Astrocyte of the cerebellum (primary cell): ENCODE measurements at regions not wholly inside any gene's neighbourhood (a gene's known extent, or its start where the extent isn't known, plus 50 kb on each side); places are given as distances from the start of the nearest gene placed in this dataset.

ENCODE experiments used
- DNase-seq: peaks from one replicate; pipeline ENCODE4 v3.0.0-alpha.2; 2011; ENCODE audit warnings: low read depth
- H3K4me3 ChIP-seq: 2 replicates; pipeline ENCODE4 v1.5.1; 2011; ENCODE audit warnings: mild to moderate bottlenecking, low read depth, low read length, moderate library complexity
- in situ Hi-C: cut with HindIII; loops from 2 replicates; pipeline ENCODE4 v1.10.0; 2017; ENCODE audit warnings: low sequenced_read_pairs
- TF ChIP-seq, protein P1 (sequence below): IDR thresholded peaks from 2 replicates; pipeline ENCODE4 v1.5.1; 2012; ENCODE audit warnings: low read length, low read depth, moderate library complexity, mild to moderate bottlenecking; ENCODE audit errors: missing control alignments

DNA sequence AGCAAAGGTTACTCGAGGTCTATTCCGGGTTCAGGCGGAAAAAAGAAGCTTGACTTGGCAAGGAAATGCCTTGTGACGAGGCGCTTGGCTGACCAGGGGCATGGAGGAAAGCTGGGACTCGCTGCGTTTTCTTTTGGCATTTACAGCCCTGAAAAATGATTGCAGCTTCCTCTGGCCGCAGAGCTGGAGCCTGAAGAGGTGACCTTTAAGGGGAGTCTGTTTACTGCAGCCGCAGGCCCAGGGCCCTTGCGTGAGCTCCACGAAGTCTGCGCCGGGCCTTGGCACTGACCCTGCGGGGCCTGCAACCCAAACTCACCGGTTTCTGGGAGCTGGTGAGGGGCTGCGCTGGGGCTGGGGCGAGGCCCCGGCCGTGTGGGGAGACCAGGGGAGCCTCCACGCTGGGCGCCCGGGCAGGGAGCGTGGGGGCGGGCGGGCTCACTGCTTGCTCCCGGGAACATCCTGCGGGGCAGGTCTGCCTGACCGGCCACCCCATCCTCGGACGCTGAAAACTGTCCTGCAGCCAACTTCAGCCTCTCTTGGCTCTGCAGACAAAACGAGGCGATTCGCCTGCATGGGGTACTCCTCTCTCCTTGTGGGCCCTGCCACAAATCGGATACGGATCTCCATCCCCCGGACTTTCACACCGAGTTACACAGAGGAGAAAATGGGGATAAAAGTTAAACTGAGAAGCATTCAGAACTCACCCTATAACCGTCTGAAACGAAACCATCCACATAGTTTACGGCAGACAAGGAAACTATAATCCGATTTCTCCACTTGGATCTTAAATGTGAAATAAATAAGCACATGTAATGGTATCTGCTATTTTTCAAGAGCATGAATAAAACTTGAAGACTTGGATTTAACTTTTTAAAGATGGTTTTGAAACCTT, 206.3 kb upstream of the FOXF1 start:
- no peak overlapping the region for H3K4me3 ChIP-seq
- DNase-seq = no peak
- in situ Hi-C loops = no loop called here
- TF ChIP-seq, protein P1, sequence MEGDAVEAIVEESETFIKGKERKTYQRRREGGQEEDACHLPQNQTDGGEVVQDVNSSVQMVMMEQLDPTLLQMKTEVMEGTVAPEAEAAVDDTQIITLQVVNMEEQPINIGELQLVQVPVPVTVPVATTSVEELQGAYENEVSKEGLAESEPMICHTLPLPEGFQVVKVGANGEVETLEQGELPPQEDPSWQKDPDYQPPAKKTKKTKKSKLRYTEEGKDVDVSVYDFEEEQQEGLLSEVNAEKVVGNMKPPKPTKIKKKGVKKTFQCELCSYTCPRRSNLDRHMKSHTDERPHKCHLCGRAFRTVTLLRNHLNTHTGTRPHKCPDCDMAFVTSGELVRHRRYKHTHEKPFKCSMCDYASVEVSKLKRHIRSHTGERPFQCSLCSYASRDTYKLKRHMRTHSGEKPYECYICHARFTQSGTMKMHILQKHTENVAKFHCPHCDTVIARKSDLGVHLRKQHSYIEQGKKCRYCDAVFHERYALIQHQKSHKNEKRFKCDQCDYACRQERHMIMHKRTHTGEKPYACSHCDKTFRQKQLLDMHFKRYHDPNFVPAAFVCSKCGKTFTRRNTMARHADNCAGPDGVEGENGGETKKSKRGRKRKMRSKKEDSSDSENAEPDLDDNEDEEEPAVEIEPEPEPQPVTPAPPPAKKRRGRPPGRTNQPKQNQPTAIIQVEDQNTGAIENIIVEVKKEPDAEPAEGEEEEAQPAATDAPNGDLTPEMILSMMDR = no peak

DNA sequence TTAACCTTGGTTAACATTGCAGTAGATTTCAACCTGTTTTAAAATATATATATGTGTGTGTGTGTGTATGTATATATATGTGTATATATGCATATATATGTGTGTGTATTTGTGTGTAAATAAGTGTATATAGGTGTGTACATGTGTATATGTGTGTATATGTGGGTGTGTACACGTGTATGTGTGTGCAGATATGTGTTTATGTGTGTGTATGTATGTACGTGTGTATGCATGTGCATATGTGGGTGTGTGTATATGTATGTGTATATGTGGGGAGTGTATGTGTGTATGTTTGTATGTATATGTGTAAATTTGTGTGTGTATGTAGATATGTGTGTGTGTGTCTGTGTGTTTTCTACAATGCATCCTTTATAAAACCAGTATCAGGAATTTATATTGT, 205.5 kb upstream of the FOXF1 start:
- TF ChIP-seq, protein P1 = no peak
- in situ Hi-C loops = no loop called here
- H3K4me3 ChIP-seq = no peak overlapping the region
- no peak for DNase-seq

DNA sequence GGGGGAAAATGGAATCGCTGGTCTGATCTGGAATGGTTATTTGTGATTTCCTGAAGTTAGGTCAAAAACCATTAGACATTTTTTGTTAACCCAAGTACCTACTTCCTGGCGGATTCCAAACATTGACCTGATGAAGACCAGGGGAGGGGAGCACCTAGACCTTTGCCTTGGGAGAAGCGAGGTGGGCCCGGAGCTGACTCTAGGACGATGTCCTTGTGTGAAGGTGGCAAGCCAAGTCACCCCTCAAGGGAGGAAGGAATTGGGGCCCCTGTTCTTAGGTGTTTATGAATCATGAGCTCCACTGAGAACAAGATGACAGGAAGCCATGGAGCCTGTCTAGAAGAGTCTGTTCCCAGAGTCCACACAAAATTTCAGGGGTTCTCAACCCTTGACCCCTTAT, 204.9 kb upstream of the FOXF1 start:
- no peak overlapping the region for H3K4me3 ChIP-seq
- no peak for DNase-seq
- in situ Hi-C loops = no loop called here
- TF ChIP-seq, protein P1 = no peak

DNA sequence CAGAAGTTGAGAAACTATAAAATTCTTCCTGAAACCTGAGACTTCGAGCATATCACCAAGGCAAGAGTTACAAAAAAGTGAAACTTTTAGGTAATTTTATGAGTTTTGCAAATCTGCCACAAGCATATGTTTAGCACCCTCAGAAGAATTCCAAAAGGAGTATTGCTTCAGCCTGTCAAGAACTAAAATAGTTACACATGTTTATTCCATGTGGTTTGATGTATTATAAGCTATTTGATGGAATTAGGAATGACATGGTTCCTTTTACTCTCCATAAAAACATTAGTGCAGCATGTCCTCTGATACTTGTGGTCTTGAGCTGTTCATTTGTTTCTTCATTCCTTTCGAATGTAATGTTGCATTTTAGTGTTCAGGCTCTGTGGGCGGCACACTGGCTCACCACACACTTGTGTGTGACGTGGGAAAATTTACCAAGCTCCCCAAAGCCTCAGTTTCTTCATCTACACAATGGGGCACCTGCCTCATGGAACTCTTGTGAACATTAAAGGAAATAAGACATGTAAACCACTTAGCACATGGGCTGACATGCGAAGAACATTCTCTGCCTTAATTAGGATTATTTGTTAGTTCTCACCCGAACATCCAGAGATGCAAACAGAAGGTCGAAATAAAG, 204.2 kb upstream of the FOXF1 start:
- TF ChIP-seq, protein P1 = no peak
- in situ Hi-C loops = no loop called here
- no peak overlapping the region for H3K4me3 ChIP-seq
- no peak for DNase-seq

DNA sequence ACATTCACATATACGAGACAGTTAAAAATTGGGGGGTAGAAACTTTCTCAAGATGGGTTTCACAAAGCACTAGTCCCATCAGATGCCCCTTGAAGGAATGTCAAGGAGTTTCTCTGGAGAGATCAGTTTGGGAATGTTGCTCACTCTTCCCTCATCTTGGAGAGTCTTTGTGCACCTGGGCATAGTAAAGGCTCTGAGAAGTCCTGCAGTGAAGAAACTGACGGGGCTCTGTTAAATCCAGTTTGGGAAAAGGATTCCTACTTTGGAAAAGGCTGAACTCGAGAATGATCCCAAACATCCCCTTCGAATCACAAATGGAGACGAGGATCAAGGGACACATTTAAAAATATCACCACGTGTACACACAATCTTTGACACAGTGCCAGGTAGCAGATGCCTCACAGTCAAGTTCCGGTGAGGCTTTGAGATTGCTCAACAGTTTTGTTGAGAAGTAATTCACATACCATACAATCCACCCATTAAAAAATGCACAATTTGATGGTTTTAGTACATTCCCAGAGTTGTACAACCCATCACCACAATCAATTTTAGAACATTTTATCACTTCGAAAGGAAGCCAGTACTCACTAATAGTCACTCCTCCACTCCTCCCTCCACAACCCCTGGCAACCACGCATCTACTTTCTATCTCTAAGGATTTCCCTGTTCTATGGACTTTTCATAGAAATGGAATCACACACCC, 203.4 kb upstream of the FOXF1 start:
- TF ChIP-seq, protein P1 = no peak
- in situ Hi-C loops = no loop called here
- DNase-seq = no peak
- no peak overlapping the region for H3K4me3 ChIP-seq

DNA sequence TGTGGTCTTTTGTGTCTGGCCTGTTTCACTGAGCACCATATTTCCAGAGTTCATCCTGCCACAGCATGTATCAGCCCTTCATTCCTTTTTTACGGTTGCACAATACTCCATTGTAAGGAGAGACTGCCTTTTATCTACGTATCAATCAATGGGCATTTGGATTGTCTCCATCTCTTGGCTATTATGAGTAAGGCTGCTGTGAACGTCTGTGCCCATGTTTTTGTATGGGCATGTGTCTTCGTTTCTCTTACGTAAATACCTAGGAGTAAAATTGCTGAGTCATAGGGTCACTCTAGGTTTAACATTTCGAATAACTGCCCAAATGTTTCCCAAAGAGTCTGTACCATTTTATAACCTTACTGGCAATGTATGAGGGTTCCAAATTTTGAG, 202.8 kb upstream of the FOXF1 start:
- TF ChIP-seq, protein P1 = no peak
- DNase-seq = no peak
- in situ Hi-C loops = no loop called here
- no peak overlapping the region for H3K4me3 ChIP-seq
